ENCODE measurements at regions not wholly inside any gene's neighbourhood (a gene's known extent, or its start where the extent isn't known, plus 50 kb on each side); places are given as distances from the start of the nearest gene placed in this dataset.

DNA sequence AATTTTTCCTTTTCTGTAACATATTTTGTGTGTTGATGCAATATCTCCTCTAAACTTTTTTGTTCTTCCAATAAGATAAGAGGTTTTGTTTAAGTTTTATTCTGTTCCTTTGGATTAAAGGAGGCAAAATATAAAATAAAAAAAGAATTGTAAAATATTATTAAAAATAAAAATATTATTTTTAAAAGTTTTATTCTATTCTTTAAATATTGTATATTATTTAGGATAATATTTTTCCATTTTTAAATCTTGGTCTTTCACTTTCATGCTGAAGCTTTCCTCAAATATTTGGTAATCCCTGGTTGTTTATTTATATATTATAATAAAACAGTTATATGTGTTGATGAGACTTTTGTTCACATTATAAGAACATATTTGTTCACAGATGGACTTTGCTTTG lies 187.9 kb upstream of the PDE5A start:
- no peak for DNase-seq

DNA sequence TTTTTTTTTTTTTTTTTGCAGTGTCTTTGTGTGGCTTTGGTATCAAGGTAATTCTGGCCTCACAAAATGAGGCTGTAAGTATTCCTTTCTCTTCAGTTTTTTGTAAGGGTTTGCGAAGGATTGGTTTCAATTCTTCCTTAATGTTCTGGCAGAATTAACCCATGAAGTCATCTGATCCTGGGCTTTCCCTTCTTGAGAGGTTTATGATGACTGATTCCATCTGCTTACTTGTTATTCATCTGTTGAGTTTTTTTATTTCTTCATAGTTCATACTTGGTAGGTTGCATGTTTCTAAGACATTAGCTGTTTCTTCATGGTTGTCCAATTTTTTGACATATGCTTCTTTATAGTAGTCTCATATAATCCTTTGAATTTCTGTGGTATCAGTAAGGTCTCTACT lies 181.4 kb upstream of the PDE5A start:
- no peak for DNase-seq

DNA sequence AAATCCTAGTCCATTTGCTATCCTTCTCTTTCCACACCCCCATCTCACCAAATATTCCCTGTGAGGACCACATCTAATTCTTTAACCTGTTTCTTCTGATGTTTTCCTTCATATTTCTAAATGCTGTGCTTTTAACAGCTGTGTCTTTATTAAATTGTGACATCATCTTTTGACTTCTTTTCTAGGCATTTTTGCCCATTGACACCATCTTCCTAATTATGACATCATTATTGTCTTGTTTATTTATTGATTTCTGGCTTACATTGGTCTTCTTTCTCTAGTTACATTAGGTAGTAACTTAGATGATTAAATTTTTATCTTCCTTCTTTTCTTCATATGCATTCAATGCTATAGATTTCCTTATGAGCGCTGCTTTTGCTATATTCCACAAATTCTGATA lies 175.8 kb upstream of the PDE5A start:
- no peak for DNase-seq

DNA sequence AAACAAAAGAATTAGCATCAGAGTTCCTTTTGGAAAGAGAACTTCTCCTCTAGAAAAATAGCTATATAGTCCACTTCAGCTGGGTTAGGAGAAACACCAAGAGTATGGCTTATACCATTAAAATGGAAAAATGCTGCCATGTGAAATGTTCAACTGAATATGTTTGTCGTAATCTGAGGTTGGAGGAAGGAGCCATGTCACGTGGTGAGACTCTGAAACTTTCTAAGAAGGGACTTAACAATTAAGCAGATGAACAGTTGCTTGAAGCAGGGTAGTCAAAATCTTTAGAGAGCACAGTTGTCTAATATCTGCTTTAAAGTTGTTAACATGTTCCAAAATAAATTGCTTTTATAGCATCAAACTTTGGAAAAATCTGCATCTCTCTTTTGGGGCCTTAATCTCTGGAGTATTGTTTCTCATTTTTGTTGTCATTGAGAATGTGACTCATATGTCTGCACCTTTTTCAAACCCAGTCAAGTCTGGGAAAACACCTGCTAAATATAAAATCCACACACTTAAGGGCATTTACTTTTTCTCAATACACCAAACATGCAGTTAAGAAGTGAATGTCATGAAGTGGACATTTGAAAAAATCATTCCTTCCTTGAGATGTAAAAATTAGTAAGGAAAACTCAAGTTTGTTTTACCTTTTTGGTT lies 168.8 kb upstream of the PDE5A start:
- no peak for DNase-seq

DNA sequence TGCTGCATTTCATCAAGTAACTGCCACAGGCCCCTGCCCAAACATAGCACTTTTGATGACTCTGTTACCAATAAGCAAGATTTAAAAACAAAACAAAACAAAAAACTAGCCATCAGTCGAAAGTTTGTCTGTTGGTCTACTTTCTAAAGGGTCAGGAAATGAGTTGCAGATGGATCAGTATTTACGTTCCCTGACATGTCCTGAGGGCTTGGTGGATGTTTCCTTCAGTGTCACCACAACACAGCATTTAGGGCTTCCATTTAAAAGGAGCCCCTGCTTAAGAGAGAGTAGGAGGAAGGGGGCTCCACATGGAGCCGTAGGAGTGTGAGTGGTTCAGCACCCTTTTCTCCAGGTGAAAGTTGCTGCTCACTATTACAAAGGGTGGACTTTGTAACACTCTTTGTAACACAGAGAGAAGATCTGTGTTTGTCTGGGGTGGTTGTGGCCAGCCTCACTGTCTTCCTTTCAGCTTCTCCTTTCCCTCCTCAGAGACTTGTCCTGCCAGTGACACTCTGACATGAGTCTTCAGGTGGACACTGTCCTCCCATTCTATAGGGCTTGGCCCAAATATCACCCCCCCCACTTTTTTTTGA lies 167.5 kb upstream of the PDE5A start:
- no peak for DNase-seq

DNA sequence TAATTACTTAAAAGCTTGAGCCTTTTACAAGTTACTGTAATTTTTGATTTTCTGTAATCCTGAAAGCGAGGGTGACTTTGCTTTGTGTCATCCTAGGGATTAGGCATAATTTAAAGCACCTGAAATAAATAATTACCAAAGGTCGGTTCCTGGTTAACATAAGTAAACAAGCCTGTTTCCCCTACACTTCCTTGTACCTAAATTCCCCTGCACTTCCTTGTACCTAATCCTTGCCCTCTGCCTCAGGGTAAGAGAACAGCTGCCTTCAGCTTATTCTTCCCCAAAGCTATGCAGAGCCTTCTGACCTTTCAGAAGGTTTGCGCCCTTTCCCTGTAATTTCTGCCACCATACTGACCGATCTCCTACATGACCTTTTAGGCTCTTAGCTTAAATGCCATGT lies 166.1 kb upstream of the PDE5A start:
- no peak for DNase-seq

- no peak for DNase-seq
Observed at GRCh38 chr4:119794113-119794512, 165.5 kb upstream of the PDE5A start.

DNA sequence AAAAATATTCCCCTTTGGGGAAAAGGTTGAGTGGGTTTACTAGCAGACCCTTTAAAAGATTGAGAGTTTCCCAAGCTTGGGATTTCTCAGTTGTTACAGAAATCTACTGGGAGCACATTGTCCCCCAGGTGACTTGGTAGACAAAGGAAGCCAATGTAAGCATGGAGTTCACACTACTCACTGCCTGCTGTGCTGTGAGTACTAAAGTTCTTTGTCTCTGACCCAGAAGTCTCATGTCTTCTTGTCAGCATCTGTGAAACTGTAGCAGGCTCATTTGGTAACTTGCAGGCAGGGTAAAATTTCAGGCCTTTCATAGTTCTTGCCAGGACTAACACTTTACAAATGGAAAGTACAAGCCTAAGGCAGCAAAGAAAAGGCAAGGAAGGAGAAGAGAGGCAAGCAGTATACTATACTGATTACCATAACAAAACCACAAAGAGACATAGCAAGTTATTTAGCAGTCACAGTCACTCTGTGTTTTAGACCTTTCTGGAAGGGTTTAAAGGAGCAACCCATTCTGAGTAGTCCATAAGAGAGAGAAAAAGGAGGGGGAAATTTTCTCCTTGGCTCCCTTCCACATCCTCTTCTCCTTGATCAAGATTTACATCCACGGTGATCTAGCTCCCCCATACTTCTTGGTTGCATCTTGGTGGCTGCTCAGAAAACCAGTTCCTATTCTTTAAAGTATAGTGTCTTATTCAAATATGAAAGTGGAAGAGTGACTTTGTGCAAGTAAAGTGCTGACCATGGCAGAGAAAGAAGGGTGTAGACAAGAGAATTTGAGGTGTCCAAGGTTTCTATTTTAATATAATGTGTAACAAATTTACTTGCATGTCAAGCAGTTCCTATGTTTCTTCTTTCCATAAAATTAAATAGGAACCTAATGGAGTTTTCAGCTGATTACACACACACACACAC lies 160.0 kb upstream of the PDE5A start:
- no peak for DNase-seq

DNA sequence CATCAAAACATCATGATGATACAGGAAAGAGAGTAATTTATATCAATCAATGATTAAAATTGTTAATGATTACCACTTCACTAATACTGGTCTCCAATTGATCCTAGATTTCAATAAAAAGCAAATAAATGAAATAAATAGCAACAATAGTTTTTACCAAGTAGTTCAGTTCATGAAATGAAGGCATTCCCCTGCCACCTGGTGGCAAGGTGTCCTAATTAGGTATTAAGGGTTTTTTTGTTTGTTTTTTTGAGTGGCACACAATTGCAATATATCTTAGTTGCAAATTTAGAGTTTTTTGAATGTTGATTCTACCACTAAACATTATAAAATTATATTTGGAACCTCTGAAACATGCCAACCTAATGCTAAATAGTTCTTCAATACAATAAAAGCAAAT lies 157.4 kb upstream of the PDE5A start:
- no peak for DNase-seq

GRCh38 chr4:119783189-119783983 lies 154.8 kb upstream of the PDE5A start:
- DNase-seq, result no peak

- DNase-seq, result no peak
Observed at GRCh38 chr4:119781044-119781443, 152.4 kb upstream of the PDE5A start.

- DNase-seq, result no peak
Observed at GRCh38 chr4:119774840-119775239, 146.2 kb upstream of the PDE5A start.

- no peak for DNase-seq
Observed at GRCh38 chr4:119765951-119766350, 137.3 kb upstream of the PDE5A start.

DNA sequence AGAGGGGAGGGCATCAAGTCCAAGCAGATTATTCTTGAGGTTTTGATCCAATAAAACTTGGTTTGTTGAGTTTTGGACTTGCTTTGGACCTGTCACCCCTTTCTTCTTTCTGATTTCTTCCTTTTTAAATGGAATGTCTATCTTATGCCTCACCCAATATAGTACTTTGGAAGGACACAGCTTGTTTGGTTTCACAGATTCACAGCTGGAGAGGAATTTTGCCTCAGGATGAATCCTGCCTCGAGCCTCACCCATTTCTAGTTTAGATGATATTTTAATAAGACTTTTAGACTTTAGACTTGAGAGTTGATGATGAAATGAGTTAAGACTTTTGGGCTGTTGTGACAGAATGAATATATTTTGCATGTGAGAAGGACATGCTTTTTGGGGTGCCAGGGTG lies 136.9 kb upstream of the PDE5A start:
- no peak for DNase-seq

- DNase-seq, result no peak
Observed at GRCh38 chr4:119763386-119763785, 134.8 kb upstream of the PDE5A start.

- no peak for DNase-seq
Observed at GRCh38 chr4:119755599-119755998, 127.0 kb upstream of the PDE5A start.

GRCh38 chr4:119752936-119753335 lies 124.3 kb upstream of the PDE5A start:
- DNase-seq, result no peak

DNA sequence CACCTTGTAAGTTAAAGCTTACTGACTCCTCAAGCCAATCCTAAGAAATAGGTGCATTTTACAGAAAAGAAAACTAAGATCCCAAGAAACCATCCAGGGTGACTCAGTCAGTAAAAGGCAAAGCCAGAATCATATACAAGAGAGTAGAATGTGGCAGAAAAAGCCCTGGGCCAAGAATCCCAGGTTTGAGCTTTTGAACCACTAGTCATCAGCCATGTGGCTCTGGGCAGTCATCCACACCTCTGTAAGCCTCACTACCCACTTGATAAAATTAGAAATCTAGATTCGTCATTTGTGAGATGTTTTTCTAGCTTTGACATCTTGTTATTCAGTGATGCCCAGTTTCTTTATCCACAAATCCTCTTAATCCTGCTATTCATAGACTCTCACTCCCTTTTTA lies 122.2 kb upstream of the PDE5A start:
- no peak for DNase-seq

DNA sequence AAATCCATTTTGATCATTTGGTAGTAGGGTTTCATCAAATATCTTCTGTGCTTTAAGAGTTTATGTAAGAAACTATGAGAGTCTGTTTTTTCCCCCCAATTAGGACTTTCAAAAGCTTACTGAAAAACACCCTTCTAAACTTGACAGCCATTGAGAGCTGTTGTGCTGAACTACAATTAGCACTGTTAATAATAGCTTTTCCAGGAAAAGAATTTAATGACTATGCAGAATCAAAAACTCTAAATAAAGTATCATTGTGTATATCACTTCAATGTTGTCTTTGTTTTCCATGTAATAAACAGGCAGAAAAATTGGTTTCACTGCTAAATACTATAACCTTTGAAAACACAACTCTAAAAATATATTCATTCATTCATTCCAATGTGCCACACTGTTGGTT lies 121.4 kb upstream of the PDE5A start:
- DNase-seq, result no peak

DNA sequence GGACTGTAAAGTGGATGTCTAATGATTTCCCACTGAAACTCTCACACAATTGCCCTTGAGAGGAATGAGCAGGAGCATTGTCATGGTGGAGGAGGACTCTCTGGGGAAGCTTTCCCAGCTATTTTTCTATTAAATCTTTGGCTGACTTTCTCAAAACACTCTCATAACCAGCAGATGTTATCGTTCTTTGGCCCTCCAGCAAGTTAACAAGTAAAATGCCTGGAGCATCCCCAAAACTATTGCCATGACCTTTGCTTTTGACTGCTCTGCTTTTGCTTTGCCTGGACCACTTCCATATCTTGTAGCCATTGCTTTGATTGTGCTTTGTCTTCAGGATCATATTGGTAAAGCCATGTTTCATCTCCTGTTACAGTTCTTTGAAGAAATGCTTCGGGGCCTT lies 120.2 kb upstream of the PDE5A start:
- DNase-seq, result no peak

- no peak for DNase-seq
Observed at GRCh38 chr4:119746951-119747350, 118.3 kb upstream of the PDE5A start.

GRCh38 chr4:119745351-119745750 lies 116.7 kb upstream of the PDE5A start:
- DNase-seq, result no peak

DNA sequence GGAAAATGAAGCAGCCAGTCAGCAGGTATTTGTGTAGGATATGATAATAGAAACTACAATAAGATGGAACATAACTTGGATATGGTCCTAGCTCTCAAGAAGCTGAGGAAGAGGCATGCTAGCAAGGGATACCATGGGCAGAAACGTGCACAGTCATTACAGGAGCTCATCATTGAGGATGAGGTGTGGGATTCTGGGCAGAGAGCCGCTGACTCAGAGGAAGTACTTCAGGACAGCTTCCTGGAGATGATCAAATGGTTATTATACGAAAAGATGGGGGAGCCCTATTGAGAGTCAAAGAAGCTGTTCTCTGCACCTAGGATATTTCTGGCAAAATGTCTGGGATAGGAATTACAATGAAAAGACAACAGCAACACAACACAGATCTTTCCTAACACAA lies 116.0 kb upstream of the PDE5A start:
- DNase-seq, result no peak
